Mammary epithelial cell (primary cell): ENCODE measurements at regions not wholly inside any gene's neighbourhood (a gene's known extent, or its start where the extent isn't known, plus 50 kb on each side); places are given as distances from the start of the nearest gene placed in this dataset.

Source experiments
- CTCF ChIP-seq, 2 donors: IDR thresholded peaks in 1 of 2; conservative IDR thresholded peaks in 1 of 2; 2 replicates each; pipeline ENCODE4 v1.5.1; 2011 to 2012; ENCODE audit warnings: inconsistent platforms in 2 of 2, low read length in 2 of 2, mild to moderate bottlenecking in 2 of 2, control low read depth in 1 of 2, low read depth in 1 of 2; ENCODE audit not compliant: insufficient read depth in 1 of 2; ENCODE audit errors: extremely low read depth in 1 of 2
- EZH2 ChIP-seq: IDR thresholded peaks from 2 replicates; pipeline ENCODE4 v1.6.1; 2012; ENCODE audit warnings: low read length, inconsistent platforms, borderline replicate concordance

- TF ChIP-seq EZH2, result no peak
- no peak for TF ChIP-seq CTCF (conservative IDR thresholded peaks at IDR 0.05 in 1 of 2, IDR thresholded peaks at IDR 0.05 in 1 of 2; ENCODE audit: extremely low read depth in 1 of 2, insufficient read depth in 1 of 2, low read depth in 1 of 2, low read length in 2 of 2)
These were observed 449.6 kb upstream of the B3GAT1 start for GRCh38 chr11:134861490-134862104.
